GM12892 (cell line): ENCODE measurements at regions not wholly inside any gene's neighbourhood (a gene's known extent, or its start where the extent isn't known, plus 50 kb on each side); places are given as distances from the start of the nearest gene placed in this dataset.

Experiments
- POLR2A ChIP-seq: IDR thresholded peaks from 2 replicates; pipeline ENCODE4 v1.6.1; 2011; ENCODE audit warnings: low read depth, low read length, control low read depth
- POLR2AphosphoS5 ChIP-seq: IDR thresholded peaks from 2 replicates; pipeline ENCODE4 v1.6.1; 2011; ENCODE audit warnings: low read depth, low read length, control low read depth
- TAF1 ChIP-seq: IDR thresholded peaks from 2 replicates; pipeline ENCODE4 v1.6.1; 2011; ENCODE audit warnings: low read depth, mild to moderate bottlenecking, control low read depth, low read length, borderline replicate concordance

GRCh38 chr2:7595206-7595605 is 678.0 kb downstream of the RNF144A start:
- TF ChIP-seq POLR2A (no peak), TAF1 (no peak), POLR2AphosphoS5 (no peak)
